ENCODE measurements at regions not wholly inside any gene's neighbourhood (a gene's known extent, or its start where the extent isn't known, plus 50 kb on each side); places are given as distances from the start of the nearest gene placed in this dataset.

DNA sequence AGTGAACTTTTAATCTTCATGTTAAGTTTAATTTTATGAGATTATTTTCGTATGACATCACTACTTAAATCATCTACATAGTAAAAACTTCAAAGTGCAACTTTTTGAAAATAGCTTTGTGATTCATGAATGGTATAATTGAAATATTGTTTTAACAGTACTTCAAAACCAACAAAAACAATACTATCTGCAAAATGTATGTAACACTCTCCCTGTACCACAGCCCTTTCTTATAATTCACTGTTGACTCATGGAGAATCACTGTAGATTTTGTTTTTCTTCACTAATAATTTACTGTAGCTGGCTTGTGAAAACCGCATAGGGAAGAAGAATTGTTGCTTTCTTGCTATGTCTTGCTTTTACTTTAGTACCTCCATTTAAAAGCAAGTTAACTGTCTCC lies 301.4 kb upstream of the ADAMTS5 start:
- TF ChIP-seq, protein P1, sequence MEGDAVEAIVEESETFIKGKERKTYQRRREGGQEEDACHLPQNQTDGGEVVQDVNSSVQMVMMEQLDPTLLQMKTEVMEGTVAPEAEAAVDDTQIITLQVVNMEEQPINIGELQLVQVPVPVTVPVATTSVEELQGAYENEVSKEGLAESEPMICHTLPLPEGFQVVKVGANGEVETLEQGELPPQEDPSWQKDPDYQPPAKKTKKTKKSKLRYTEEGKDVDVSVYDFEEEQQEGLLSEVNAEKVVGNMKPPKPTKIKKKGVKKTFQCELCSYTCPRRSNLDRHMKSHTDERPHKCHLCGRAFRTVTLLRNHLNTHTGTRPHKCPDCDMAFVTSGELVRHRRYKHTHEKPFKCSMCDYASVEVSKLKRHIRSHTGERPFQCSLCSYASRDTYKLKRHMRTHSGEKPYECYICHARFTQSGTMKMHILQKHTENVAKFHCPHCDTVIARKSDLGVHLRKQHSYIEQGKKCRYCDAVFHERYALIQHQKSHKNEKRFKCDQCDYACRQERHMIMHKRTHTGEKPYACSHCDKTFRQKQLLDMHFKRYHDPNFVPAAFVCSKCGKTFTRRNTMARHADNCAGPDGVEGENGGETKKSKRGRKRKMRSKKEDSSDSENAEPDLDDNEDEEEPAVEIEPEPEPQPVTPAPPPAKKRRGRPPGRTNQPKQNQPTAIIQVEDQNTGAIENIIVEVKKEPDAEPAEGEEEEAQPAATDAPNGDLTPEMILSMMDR (conservative IDR thresholded peaks at IDR 0.05; ENCODE audit: low read depth, low read length) = no peak
- TF ChIP-seq EZH2 (IDR thresholded peaks at IDR 0.05; ENCODE audit: borderline replicate concordance, low read depth, low read length, poor library complexity, severe bottlenecking) = no peak

All from A673 (cell line).